H1 (cell line): ENCODE measurements at regions not wholly inside any gene's neighbourhood (a gene's known extent, or its start where the extent isn't known, plus 50 kb on each side); places are given as distances from the start of the nearest gene placed in this dataset.

Source experiments
- ASH2L ChIP-seq: fragments of 200-600, 300-600 bp; sonication (generic); IDR thresholded peaks from one replicate; pipeline ENCODE4 v1.7.1; 2017; ENCODE audit warnings: low read length
- ATF3 ChIP-seq: IDR thresholded peaks from 2 replicates; pipeline ENCODE4 v1.6.1; 2011; ENCODE audit warnings: low read depth, mild to moderate bottlenecking, low read length; ENCODE audit not compliant: insufficient read depth
- CHD7 ChIP-seq: fragments of 300-600 bp; sonication (generic); IDR thresholded peaks from 2 replicates; pipeline ENCODE4 v1.7.1; 2012; ENCODE audit warnings: low read length, moderate library complexity, mild to moderate bottlenecking, inconsistent platforms; ENCODE audit not compliant: insufficient replicate concordance
- JUN ChIP-seq: IDR thresholded peaks from 2 replicates; pipeline ENCODE4 v1.6.1; 2011; ENCODE audit warnings: low read depth, mild to moderate bottlenecking, improper control_type of control experiment, low read length
- JUND ChIP-seq: IDR thresholded peaks from 2 replicates; pipeline ENCODE4 v1.6.1; 2011; ENCODE audit warnings: mild to moderate bottlenecking, improper control_type of control experiment, low read length
- PHF8 ChIP-seq: fragments of 200-600 bp; sonication (generic); conservative IDR thresholded peaks from 2 replicates; pipeline ENCODE4 v1.7.1; 2012; ENCODE audit warnings: low read depth, mild to moderate bottlenecking, inconsistent platforms, low read length, moderate library complexity
- POU5F1 ChIP-seq: IDR thresholded peaks from 2 replicates; pipeline ENCODE4 v1.6.1; 2011; ENCODE audit warnings: low read depth, mild to moderate bottlenecking, low read length, moderate library complexity
- SIX5 ChIP-seq: IDR thresholded peaks from 2 replicates; pipeline ENCODE4 v1.6.1; 2011; ENCODE audit warnings: mild to moderate bottlenecking, low read depth, low read length

GRCh38 chr16:86773354-86773715 lies 195.0 kb downstream of the FOXL1 start (continued):
- no peak for TF ChIP-seq CHD7
- no peak for TF ChIP-seq JUND
- no peak for TF ChIP-seq ATF3
- TF ChIP-seq JUN, result no peak
- no peak for TF ChIP-seq ASH2L
- TF ChIP-seq PHF8, result no peak
- TF ChIP-seq POU5F1, result no peak
- no peak for TF ChIP-seq SIX5
- TF ChIP-seq, all 59 proteins: peak for 0
